GM10266 (cell line): ENCODE measurements at regions not wholly inside any gene's neighbourhood (a gene's known extent, or its start where the extent isn't known, plus 50 kb on each side); places are given as distances from the start of the nearest gene placed in this dataset.

Source experiments
- DNase-seq: peaks from one replicate; pipeline ENCODE4 v3.0.0; 2012; ENCODE audit errors: extremely low spot score
- TF ChIP-seq, protein P1 (sequence below): IDR thresholded peaks from 2 replicates; pipeline ENCODE4 v1.5.1; 2012; ENCODE audit warnings: mild to moderate bottlenecking, low read depth; ENCODE audit not compliant: control insufficient read depth, insufficient read depth; ENCODE audit errors: missing control alignments

- TF ChIP-seq, protein P1, sequence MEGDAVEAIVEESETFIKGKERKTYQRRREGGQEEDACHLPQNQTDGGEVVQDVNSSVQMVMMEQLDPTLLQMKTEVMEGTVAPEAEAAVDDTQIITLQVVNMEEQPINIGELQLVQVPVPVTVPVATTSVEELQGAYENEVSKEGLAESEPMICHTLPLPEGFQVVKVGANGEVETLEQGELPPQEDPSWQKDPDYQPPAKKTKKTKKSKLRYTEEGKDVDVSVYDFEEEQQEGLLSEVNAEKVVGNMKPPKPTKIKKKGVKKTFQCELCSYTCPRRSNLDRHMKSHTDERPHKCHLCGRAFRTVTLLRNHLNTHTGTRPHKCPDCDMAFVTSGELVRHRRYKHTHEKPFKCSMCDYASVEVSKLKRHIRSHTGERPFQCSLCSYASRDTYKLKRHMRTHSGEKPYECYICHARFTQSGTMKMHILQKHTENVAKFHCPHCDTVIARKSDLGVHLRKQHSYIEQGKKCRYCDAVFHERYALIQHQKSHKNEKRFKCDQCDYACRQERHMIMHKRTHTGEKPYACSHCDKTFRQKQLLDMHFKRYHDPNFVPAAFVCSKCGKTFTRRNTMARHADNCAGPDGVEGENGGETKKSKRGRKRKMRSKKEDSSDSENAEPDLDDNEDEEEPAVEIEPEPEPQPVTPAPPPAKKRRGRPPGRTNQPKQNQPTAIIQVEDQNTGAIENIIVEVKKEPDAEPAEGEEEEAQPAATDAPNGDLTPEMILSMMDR: no peak
- DNase-seq: no peak
These were observed 715.0 kb upstream of the ADAMTS5 start for GRCh38 chr21:27681841-27682240.

DNA sequence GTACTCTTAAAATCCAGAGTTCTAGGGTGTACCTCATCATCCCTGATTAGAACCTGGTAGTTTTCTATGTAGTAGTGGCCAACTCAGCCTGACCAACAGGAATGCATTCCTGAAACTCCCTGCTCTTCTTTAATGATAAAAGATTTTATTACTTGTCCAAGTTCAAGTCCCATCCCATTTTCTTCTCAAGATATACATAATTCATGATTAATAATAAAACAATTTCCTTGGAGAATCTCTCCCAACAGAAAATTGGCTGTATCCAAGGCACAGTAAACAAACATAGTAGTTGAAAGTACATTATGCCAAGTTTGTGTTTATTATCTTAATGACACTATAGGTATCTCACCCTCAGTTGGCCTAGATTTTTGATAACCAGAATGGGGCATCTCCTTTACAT, 714.1 kb upstream of the ADAMTS5 start:
- no peak for DNase-seq

GRCh38 chr21:27680181-27680580, 713.3 kb upstream of the ADAMTS5 start:
- TF ChIP-seq, protein P1: no peak
- no peak for DNase-seq

More for the DNA sequence above, 714.1 kb upstream of the ADAMTS5 start:
- TF ChIP-seq, protein P1: no peak

GRCh38 chr21:27678511-27678910, 711.6 kb upstream of the ADAMTS5 start:
- DNase-seq: no peak
- TF ChIP-seq, protein P1: no peak

DNA sequence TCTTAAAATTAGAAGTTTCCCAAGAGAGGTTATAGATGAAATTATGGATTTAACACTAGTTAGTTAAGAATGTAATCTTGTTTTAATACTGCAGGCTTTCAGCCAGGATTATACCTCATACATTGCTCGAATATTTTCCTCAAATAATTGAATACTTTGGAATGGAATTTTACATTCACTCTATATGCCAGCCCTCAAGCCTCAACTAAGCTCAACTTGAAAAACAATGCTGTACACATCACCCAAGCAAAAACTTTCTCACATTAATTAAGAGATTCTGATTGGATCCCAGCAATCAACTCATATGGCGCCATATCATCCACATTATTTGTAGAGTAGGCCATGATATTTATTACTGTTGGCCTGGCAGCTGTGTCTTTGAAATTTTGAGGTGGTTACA, 710.7 kb upstream of the ADAMTS5 start:
- DNase-seq: no peak
- TF ChIP-seq, protein P1: no peak

GRCh38 chr21:27675306-27675705, 708.4 kb upstream of the ADAMTS5 start:
- TF ChIP-seq, protein P1: no peak
- DNase-seq: no peak

DNA sequence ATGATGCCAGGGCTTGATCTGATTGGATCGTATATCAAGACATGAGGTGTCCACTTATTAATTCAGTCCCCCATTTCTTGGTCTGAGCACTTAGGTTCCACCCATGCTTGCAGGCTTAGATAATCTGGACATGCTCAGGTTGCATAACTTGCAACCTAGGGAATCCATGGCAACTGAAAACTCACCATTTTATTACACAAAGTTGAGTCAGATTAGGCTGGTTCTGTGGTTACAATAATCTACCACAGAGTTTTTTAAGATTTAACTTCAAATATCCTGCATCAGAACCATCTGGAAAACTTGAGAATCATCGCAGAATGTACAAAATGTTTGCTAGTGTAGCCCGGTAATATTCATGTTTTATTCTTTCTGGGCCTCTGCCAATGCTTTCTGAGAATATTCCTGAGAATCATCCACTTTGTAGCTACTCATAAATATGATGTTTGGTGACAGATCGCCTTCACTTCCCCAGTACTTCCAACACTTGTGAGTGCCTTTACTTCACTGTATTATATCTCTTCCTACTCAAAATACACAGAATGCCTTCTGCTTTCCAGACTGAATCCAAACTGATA, 707.2 kb upstream of the ADAMTS5 start:
- no peak for DNase-seq
- TF ChIP-seq, protein P1: no peak
